Subcutaneous abdominal adipose tissue (tissue), 5 donors: ENCODE measurements at regions not wholly inside any gene's neighbourhood (a gene's known extent, or its start where the extent isn't known, plus 50 kb on each side); places are given as distances from the start of the nearest gene placed in this dataset.

ENCODE experiments used
- H3K27ac ChIP-seq: one replicate; pipeline ENCODE4 v1.7.0; 2013; ENCODE audit warnings: low read depth, mild to moderate bottlenecking, inconsistent platforms, low read length, moderate library complexity
- H3K27me3 ChIP-seq, 5 donors: one replicate each; pipeline ENCODE4 v1.7.0; 2013; ENCODE audit warnings: low read length in 5 of 5, inconsistent platforms in 1 of 5; ENCODE audit not compliant: control insufficient read depth in 5 of 5, insufficient read depth in 4 of 5
- H3K36me3 ChIP-seq, 5 donors: one replicate each; pipeline ENCODE4 v1.7.0; 2013; ENCODE audit warnings: low read length in 5 of 5; ENCODE audit not compliant: control insufficient read depth in 5 of 5, insufficient read depth in 5 of 5
- H3K4me1 ChIP-seq, 5 donors: one replicate each; pipeline ENCODE4 v1.7.0; 2013; ENCODE audit warnings: low read length in 5 of 5, mild to moderate bottlenecking in 3 of 5, moderate library complexity in 1 of 5; ENCODE audit not compliant: control insufficient read depth in 5 of 5, insufficient read depth in 5 of 5
- H3K4me3 ChIP-seq, 5 donors: one replicate each; pipeline ENCODE4 v1.7.0; 2013; ENCODE audit warnings: low read length in 5 of 5, low read depth in 1 of 5
- H3K9ac ChIP-seq, 5 donors: one replicate each; pipeline ENCODE4 v1.7.0; 2013; ENCODE audit warnings: low read length in 5 of 5, mild to moderate bottlenecking in 4 of 5, moderate library complexity in 3 of 5
- H3K9me3 ChIP-seq, 5 donors: one replicate each; pipeline ENCODE4 v1.7.0; 2013; ENCODE audit warnings: low read length in 5 of 5; ENCODE audit not compliant: control insufficient read depth in 5 of 5
- donor health status: healthy.
- donor health status: healthy.
- donor health status: healthy.
- donor health status: healthy.
- donor health status: healthy.

DNA sequence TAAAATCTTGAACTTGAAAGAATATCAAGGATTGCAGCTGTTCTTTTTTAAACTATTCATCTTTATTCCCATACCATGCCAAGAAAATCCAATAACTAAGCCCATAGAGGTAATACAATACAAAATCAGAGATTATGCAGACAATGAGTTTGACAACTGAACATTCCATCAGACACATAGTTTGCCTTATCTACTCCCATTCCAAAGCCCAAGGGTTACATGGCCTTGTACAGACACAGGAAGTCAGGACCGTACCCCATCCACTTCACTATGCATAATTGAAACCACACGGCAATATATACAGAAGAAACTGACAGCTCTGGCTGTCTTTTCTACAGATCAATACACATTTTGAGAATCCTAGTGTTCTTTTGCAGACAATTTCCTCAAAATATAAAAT, 181.3 kb downstream of the TMX3 start:
- no peak overlapping the region for H3K9ac ChIP-seq
- H3K4me3 ChIP-seq = no peak overlapping the region
- no peaks in the 10 kb centered on the region for H3K27me3 ChIP-seq
- H3K4me1 ChIP-seq = no peaks in the 10 kb centered on the region
- H3K9me3 ChIP-seq = no peaks in the 10 kb centered on the region
- H3K36me3 ChIP-seq = no peaks in the 10 kb centered on the region
- no peak overlapping the region for H3K27ac ChIP-seq

DNA sequence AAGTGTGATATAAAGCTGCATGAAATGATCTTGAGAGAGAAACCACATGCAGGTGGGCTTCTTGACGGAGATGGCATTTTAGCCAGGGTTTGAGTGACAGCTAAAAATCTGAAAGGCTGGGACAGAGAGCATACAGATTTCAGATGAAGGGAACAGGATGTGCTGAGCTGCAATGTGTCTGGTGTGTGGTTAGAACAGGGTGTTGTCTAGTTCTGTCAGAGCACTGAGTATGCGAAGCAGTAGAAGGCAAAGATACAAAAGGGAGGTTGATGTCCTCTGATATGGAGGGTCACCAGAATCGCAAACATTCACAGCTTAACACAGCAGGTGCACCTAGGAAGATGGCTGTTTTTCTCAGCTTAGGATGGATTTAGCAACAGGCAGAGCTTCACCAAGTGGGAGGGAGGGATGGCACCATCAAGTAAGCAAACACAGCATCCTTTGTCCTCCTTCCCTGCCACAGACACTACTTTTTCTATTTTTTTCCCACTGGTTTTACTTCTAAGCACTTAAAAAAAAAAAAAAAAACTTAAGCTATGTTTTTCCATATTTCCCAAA, 182.5 kb downstream of the TMX3 start:
- Histone ChIP-seq H3K27ac (no peak overlapping the region), H3K9me3 (no peaks in the 10 kb centered on the region), H3K27me3 (no peaks in the 10 kb centered on the region), H3K36me3 (no peaks in the 10 kb centered on the region), H3K9ac (no peak overlapping the region), H3K4me1 (no peaks in the 10 kb centered on the region), H3K4me3 (no peak overlapping the region)

DNA sequence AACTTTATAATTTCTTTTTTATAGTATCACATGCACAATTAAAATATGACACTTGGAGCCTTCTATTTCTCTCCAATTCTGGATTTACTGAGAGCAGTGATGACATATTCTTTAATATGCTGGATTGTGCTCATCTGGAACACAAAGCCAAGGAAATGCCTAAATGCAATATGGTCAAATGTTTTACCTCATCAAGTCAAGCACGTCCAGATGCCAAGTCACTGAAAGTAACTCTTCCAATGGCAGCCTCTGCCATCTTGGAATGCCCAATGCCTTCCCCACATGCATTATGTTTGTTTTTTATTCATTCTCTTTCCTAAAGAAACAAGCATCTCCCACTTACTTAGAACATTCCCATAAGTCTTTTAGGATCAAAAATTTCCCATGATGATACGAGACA, 189.8 kb downstream of the TMX3 start:
- no peaks in the 10 kb centered on the region for H3K4me1 ChIP-seq
- no peaks in the 10 kb centered on the region for H3K27me3 ChIP-seq
- no peaks in the 10 kb centered on the region for H3K9me3 ChIP-seq
- no peak overlapping the region for H3K4me3 ChIP-seq
- H3K9ac ChIP-seq = no peak overlapping the region
- no peak overlapping the region for H3K27ac ChIP-seq
- H3K36me3 ChIP-seq = no peaks in the 10 kb centered on the region

DNA sequence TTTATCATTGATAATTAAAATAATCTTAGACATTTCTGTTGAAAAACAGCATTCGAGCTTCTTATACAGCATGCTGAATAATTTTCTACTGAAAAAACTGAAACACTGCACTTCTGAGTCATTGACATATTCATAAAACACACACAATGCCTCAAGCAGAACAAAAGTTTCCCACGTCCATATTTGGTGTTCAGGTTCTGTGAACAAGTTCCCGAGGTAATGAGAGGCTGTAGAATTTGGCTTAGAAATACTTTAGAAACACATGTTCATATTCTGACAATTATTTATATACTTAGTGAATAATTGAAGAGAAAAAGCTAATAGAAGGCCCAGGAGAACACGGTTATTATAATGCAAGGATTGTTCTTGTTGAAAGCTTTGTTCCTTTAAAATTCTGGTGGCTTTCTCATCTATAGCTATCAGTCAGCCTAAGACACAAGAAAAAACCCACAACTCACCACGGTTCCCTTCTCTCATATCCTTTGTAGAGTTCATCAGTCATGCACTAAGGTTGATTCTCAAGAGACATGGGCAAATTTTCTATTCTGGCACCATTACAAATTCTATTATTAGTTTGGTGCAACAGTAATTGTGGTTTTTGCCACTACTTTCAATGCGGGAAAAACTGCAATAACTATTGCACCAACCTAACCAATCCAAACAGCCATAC, 194.4 kb downstream of the TMX3 start:
- H3K4me1 ChIP-seq = no peaks in the 10 kb centered on the region

DNA sequence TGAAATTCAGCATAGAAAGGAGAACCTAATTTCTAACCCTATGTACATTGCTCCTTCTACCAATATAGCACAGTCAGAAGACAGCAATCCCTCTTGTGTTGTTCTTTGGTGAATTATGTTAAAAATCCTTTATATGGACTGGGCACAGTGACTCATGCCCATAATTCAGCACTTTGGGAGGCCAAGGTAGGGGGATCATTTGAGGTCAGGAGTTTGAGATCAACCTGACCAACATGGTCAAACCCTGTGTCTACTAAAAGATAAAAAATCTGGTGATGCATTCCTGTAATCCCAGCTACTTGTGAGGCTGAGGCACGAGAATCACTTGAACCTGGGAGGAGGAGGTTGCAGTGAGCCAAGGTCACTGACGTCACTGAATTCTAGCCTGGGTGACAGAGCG, 195.6 kb downstream of the TMX3 start:
- no peak overlapping the region for H3K9ac ChIP-seq
- no peak overlapping the region for H3K4me3 ChIP-seq
- H3K27ac ChIP-seq = no peak overlapping the region
- peaks cover 0 to 6% (median 0%) of the 10 kb centered on the region in 5 donors for H3K9me3 ChIP-seq
- no peaks in the 10 kb centered on the region for H3K4me1 ChIP-seq
- no peaks in the 10 kb centered on the region for H3K36me3 ChIP-seq
- no peaks in the 10 kb centered on the region for H3K27me3 ChIP-seq

More for the DNA sequence above, 194.4 kb downstream of the TMX3 start:
- no peak overlapping the region for H3K4me3 ChIP-seq
- no peak overlapping the region for H3K9ac ChIP-seq
- no peaks in the 10 kb centered on the region for H3K27me3 ChIP-seq
- no peak overlapping the region for H3K27ac ChIP-seq
- peaks cover 0 to 1% (median 0%) of the 10 kb centered on the region in 5 donors for H3K9me3 ChIP-seq
- H3K36me3 ChIP-seq = no peaks in the 10 kb centered on the region

DNA sequence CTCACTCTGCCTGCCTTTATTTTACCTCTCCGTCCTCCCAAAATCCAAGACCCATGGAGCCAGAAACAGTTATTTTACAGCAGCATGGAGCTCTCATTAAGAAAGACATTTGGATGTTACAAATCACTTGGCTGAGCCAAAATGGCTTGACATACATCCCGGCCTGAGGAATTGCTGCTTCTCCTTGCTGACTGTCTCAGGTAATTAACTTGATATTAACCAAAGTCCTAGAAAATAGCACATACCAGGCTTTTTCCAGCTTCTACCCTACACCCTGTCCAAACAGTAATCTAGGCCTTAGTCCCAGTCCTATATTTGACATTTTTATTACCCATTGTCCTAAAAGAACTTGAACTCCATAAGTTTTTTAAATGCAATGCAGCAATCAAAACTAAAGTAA, 205.0 kb downstream of the TMX3 start:
- no peak overlapping the region for H3K9ac ChIP-seq
- H3K27me3 ChIP-seq = no peaks in the 10 kb centered on the region
- H3K27ac ChIP-seq = no peak overlapping the region
- no peak overlapping the region for H3K4me3 ChIP-seq
- H3K4me1 ChIP-seq = no peaks in the 10 kb centered on the region
- no peaks in the 10 kb centered on the region for H3K9me3 ChIP-seq
- H3K36me3 ChIP-seq = no peaks in the 10 kb centered on the region

DNA sequence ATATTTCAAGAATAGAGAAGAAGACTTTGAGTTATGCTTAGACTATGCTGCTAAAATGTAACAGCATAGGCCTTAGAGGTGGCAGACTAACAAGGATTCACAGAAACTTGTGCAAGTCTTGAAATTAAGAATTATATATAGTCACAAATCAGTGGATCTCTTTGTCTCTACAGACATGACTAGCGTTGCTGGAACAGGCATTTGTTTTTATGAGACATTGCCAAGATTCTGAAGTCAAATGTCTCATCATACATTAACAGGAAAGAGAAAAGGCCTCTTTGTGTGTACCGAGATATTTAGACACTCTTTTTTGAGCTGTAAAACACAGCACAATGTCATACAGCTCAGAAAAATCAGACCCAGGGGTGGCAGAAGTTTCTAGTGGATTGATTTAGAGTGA, 207.1 kb downstream of the TMX3 start:
- Histone ChIP-seq H3K9ac (no peak overlapping the region), H3K4me1 (no peaks in the 10 kb centered on the region), H3K36me3 (no peaks in the 10 kb centered on the region), H3K27me3 (no peaks in the 10 kb centered on the region), H3K9me3 (no peaks in the 10 kb centered on the region), H3K27ac (no peak overlapping the region), H3K4me3 (no peak overlapping the region)

DNA sequence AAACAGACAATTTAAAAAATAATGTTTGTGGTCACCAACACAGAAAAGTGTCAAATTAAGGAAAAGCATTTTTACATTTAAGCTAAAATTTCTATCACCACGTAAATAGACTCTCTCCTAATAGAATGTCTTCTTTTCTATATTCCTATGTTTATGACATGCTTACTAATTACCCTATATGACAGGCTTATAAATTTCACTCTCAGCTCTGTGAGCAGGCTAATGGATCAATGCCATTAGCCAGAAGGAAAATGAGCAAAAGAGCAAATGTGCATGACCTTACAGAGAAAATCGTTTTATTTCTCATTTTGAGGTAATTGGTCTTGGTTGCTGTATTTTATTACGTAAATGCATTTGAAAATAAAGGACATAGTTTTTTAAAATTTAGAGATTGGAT, 209.7 kb downstream of the TMX3 start:
- Histone ChIP-seq H3K4me3 (no peak overlapping the region), H3K36me3 (no peaks in the 10 kb centered on the region), H3K27ac (no peak overlapping the region), H3K4me1 (no peaks in the 10 kb centered on the region), H3K9ac (no peak overlapping the region), H3K9me3 (no peaks in the 10 kb centered on the region), H3K27me3 (no peaks in the 10 kb centered on the region)

DNA sequence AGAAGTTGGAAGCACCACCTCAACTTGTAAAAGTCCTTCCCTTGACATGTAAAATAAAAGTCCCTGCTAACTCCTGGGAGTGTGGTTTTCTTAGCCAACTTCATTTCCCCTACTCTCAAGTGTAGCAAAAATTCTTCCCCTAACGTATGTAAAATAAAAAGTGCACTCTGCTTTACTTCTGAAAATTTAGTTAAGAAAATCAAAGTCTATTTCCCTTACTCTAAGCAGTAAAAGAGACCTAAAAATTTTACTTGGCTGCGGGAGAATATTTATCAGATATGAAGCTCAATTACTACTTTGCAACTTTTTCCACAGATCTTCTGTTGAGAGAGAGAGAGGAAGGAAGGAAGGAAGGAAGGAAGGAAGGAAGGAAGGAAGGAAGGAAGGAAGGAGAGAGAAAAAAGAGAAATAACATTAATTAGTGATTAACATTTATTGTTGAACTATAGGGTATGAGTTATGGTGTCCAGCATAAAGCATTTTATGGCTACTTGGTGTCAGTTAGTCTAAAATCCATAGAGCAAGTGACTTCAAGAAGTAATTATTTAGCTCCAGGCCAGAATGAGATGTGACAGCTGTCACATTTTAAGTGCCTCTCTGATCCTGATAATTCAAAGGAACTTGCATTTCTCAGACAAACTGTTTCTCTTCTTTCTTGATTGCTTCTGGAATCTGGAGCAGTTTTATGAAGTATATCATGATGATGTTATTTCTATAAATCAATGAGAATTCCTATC, 210.3 kb downstream of the TMX3 start:
- Histone ChIP-seq H3K4me3 (no peak overlapping the region), H3K4me1 (no peaks in the 10 kb centered on the region), H3K36me3 (no peaks in the 10 kb centered on the region), H3K27me3 (no peaks in the 10 kb centered on the region), H3K9me3 (no peaks in the 10 kb centered on the region), H3K27ac (no peak overlapping the region), H3K9ac (no peak overlapping the region)

DNA sequence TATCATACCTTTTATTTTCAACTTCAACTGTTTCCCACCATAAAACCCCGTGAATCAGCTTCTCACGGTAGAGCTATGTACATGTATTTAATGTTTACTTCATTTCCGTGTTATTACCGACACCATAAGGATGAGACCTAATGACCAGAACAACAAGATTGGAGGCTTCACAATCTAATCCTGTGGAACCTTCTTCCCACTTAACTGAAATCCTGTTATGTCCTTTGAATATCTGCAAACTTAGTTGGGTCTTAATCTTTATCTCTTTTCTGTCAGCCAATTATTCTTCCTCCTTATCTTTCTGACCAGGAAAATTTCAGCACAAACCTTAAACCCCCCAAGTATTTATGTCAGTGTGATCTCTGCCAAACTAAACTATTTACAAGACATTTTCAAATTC, 214.4 kb downstream of the TMX3 start:
- no peaks in the 10 kb centered on the region for H3K9me3 ChIP-seq
- no peak overlapping the region for H3K9ac ChIP-seq
- H3K27me3 ChIP-seq = no peaks in the 10 kb centered on the region
- no peak overlapping the region for H3K4me3 ChIP-seq
- no peaks in the 10 kb centered on the region for H3K36me3 ChIP-seq
- no peak overlapping the region for H3K27ac ChIP-seq
- H3K4me1 ChIP-seq = no peaks in the 10 kb centered on the region
